ENCODE measurements at regions not wholly inside any gene's neighbourhood (a gene's known extent, or its start where the extent isn't known, plus 50 kb on each side); places are given as distances from the start of the nearest gene placed in this dataset.

DNA sequence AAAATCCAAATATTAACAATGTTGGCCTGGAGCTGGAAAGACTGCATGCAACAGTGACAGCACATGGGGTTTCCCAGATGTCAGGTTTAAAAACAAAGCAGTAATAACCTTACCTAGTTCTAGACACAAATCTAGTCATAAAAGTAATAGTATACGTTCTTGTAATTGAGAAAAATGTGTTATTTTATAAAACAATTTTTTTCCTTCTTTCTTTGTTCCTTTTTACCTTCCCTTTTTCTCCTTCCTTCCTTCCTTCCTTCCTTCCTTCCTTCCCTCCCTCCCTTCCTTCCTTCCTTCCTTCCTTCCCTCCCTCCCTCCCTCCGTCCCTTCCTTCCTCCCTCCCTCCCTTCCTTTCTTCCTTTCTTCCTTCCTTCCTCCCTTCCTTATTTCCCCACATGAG is 242.7 kb upstream of the PDE10A start:
- DNase-seq: no peak

DNA sequence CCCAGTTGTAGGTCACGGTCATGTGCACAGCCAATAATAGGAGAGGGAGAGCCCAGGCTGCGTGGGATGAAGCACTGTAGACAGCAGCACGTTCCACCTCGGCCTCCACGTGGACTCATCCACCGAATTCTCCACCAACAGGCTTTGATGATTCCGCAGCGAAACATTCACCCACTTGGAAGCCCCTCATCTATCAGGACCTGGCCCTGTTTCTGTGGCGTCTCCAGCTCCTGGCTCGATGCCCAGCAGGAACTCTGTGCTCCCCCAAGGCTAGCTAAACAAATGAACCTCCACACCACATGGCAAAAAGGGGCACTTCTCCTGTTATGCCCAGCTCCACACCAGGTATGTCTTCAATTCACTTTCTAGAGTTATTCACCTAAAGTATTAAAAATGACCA is 237.9 kb upstream of the PDE10A start:
- DNase-seq: no peak

DNA sequence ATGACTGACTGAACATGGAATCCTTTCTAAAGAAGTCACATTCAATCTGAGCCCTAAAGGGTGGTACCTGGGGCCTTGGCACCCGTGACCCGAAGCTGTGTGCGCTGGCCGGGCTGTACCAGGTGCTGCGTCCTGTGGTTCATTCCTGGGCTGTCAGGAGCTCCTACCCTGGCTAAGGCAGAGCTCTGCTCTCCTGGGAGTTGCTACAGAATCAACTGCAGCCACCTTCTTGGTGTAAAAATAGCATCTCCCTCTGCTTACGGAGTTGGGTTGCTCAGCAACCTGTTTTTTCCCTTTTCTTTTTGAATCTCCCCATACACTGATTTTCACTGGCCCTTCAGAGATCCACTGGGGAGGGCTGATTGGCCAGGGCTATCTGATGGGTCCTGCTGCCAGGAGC is 236.6 kb upstream of the PDE10A start:
- DNase-seq: no peak

GRCh38 chr6:165895421-165896165 is 232.6 kb upstream of the PDE10A start:
- DNase-seq: no peak

- DNase-seq: no peak
Observed at GRCh38 chr6:165894171-165894825, 231.3 kb upstream of the PDE10A start.

- DNase-seq: no peak
Observed at GRCh38 chr6:165893431-165893830, 230.4 kb upstream of the PDE10A start.

DNA sequence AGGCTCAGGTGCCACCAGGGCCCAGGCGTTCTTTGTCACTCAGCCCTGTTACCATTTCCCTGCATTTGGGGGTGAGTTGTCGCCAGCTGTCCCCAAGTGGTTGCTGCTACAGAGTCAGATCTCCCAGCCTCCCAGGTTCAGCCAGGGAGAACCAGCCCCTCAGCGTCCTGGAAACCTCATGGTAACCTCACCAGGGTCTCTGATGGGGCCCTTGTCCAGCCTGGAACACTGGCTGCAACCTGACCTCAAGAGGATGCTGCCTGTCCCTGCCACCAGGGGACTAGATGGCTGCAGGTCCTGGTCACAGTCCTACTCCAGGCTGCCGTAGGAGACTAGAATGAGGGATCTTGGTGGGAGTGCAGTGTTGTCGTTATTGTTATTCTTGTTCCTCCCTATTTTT is 228.3 kb upstream of the PDE10A start:
- DNase-seq: no peak

DNA sequence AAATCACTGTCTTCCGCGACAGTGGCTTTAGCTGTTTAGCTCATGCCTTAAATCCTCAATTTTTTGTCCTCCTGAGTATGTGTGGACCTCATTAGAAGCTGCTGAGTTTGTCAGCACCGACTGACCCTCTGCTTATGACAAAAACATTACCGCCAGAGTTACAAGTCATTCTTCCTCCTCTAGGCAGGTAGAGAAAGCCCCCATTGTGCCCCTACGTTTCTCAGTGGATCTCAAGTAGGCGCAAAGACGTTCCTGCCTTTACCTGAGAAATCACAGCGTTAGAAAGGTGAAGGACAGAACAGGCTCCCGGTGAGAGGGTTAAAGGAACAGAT is 227.3 kb upstream of the PDE10A start:
- DNase-seq: no peak

GRCh38 chr6:165889636-165890403 is 226.8 kb upstream of the PDE10A start:
- DNase-seq: no peak

DNA sequence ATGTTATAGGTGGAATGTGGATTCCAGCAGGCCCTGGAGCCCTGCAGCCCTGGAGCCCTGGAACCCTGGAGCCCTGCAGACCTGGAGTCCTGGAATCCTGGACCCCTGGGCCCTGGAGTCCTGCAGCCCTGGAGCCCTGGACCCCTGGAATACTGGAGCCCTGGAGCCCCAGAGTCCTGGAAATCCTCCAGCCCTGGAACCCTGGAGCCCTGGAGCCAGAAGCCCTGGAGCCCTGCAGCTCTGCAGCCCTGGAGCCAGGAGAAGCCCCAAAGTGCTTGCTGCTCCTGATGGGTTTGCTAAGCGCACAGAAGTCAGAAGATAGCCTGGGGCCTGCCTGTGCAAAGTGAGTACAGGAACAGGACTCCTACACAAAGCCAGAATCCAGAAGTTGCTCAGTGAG is 223.1 kb upstream of the PDE10A start:
- DNase-seq: no peak

DNA sequence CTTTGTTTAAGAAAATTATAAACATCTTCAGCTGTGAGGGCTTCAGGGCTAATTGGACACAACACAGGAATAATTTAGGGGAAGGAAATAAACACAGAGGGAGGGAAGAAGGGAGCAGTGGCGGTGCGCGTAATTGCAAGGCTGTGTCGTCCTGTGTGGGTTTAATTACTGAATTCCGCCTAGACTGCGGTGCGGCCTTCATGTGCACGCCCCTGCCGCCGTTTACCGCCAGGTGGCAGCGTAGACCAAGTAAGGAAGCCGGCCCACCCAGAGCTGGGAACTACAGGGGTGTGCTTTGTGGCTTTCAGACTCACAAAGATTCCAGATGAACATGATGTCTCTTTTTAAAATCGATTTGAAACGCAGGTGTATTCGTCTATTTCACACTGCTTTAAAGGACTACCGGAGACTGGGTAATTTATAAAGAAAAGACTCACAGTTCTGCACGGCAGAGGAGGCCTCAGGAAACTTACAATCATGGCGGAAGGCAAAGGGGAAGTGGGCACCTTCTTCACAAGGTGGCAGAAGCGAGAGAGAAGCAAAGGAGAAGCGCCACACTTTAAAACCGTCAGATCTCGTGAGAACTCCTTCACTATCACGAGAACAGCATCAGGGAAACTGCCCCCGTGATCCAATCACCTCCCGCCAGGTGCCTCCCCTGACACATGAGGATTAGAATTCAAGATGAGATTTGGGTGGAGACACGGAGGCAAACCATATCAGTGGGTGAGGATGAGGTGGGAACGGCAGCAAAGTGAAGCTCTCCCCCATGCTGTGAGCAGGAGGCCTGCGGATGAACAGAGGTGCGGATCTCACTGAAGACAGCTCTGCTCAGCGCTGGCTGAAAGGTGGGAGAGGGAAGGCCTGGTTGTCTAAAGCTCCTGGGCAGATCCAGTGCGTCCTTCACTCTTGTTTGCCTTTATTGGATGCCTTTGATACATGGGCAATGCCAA is 222.0 kb upstream of the PDE10A start:
- DNase-seq: peak; percentile 59

- no peak for DNase-seq
Observed at GRCh38 chr6:165883851-165884640, 221.0 kb upstream of the PDE10A start.

DNA sequence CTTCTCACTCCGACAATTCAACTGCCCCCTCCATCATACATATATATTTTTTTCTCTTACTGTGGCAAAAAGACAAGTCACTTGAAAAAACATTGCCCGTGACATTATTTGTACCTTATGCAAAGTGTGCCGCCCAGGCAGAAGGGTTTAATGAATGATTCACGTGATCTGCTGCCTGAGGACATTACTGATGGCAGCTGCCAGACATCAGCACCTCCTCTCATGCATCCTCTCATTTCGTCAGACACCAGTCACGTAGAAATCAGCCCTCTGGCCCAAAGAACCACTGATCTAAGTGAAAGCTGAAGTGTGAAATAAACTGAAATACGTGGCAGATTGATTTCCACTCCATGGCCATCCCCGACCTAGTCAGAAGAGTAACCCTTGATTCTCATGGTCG is 218.8 kb upstream of the PDE10A start:
- DNase-seq: no peak

- no peak for DNase-seq
Observed at GRCh38 chr6:165880686-165881085, 217.6 kb upstream of the PDE10A start.

DNA sequence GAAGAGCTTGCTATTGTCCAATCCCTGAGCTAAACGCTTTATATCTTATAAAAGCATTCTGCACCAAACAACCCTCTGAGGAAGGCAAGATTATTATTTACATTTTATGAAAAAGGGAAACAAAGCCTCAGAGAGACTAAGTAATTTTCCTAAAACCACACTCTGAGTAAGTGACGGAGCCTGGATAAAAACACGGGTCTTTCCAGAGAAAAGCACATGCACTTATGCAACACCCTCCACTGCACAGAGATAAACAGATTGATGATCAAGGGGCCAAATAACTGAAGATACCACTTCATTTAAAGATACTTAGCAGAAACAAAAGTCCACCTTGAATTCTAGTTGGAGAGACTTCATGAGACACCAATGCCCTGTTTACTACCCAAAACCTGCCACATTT is 214.7 kb upstream of the PDE10A start:
- no peak for DNase-seq

DNA sequence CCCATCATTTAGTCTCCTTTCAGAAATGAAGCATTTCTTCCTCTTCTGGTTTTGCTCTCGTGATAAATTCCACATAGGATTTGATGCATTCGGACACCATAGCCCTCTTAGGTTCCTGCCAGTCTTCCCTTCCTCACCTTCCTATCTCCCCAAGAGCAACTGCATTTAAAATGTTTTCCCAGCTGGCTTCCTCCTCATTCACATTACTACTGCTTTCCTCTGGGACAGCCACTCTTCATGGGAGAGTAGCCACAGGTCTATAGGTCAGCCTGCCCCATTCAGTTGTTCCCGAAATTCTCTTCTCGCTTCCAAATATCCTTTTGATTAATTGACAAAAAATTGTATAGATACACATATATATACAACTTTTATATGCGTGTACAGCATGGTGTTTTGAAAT is 214.2 kb upstream of the PDE10A start:
- no peak for DNase-seq

DNA sequence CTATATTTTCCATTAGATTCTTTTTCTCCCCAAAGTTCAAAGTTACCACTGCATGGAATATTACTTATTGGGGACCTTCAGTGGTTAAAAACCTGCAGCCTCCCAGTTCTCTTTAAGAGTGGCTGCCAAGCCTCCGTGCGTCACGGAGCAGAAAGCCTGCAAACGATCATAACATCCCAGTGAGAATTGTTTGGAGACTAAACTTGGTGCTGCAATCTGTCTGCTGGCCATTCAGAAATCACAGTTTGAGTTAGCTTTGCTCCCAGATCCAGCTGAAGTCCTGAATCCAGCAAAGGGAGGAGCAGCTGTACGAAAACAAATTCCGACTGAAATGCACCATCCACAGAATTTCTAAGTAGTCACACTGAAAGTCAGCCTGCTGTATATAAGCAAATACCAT is 213.5 kb upstream of the PDE10A start:
- no peak for DNase-seq

DNA sequence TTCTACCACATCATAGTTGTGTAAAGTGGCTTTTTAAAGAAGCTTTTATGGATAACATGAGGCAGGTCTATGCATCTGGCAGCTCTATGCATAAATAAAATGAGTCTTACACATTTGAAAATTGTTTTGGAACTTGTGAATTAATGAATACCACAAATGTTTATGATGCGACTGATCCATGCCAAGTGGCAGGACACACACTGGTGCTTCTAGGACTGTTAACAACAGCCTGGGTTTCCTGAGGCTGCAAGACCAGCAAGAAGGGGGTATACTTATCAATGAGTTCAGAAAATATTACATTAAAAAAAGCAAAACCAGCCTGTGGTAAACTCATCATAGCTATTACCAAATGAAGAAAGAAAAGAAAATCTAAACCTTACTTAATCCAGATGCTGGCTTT is 212.9 kb upstream of the PDE10A start:
- DNase-seq: no peak

- DNase-seq: no peak
Observed at GRCh38 chr6:165873976-165874375, 210.9 kb upstream of the PDE10A start.

DNA sequence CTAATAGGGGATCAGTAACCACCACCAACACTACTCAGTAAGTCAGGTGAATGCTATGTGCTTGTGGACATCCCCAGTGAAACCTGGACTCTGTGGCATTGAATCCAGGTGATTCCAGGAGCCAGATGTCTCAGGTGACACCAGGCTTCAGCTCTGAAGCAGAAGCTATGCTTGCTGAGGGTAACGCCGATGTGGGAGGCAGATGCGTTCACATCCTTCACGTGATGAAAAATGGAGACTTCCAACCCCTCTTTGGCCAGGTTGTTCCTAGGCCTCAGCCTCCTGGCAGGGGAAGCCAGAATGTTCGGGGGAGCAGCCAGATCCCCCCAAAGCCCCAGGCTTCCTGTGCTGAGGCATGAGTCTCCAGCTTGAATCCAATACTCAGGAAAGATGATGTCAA is 209.8 kb upstream of the PDE10A start:
- no peak for DNase-seq

DNA sequence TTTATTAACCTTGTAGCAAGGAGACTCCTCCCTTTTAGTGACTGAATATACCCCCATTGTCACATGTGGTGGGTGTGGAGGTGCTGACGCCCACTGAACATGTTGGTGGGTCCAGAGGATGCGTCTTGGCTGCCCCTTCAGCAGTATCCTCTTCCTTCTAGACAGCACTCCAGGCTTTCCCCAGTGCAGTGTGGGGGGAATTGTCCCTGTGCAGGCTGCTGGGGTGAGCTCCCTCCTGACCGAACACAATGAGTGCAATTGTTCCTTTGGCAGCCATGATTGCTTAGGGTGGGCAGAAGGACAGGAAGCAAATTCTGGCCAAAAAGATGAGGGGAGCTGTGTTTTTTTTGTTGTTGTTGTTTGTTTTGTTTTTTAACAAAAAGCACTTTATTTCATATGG is 209.3 kb upstream of the PDE10A start:
- DNase-seq: no peak

- no peak for DNase-seq
Observed at GRCh38 chr6:165871571-165871970, 208.5 kb upstream of the PDE10A start.
